Mesendoderm (in vitro differentiated cells): ENCODE measurements at regions not wholly inside any gene's neighbourhood (a gene's known extent, or its start where the extent isn't known, plus 50 kb on each side); places are given as distances from the start of the nearest gene placed in this dataset.

Experiments
- DNase-seq: peaks from one replicate; pipeline ENCODE4 v3.0.0; 2013
- H2AK5ac ChIP-seq: 2 replicates; pipeline ENCODE4 v1.6.1; 2013; ENCODE audit warnings: low read length, inconsistent platforms
- H2BK120ac ChIP-seq: 2 replicates; pipeline ENCODE4 v1.6.1; 2013; ENCODE audit warnings: low read depth, mild to moderate bottlenecking, low read length, moderate library complexity, mixed read lengths
- H2BK15ac ChIP-seq: replicated peaks from 2 replicates; pipeline ENCODE4 v1.6.1; 2013; ENCODE audit warnings: low read depth, mild to moderate bottlenecking, moderate library complexity
- H2BK5ac ChIP-seq: 2 replicates; pipeline ENCODE4 v1.6.1; 2013; ENCODE audit warnings: low read length, inconsistent platforms
- H3K18ac ChIP-seq: 2 replicates; pipeline ENCODE4 v1.6.1; 2013; ENCODE audit warnings: mild to moderate bottlenecking, low read length, mixed read lengths
- H3K23ac ChIP-seq: one replicate; pipeline ENCODE4 v1.6.1; 2013; ENCODE audit warnings: low read length
- H3K27ac ChIP-seq: 2 replicates; pipeline ENCODE4 v1.5.1; 2013; ENCODE audit warnings: low read depth, mild to moderate bottlenecking, inconsistent platforms, low read length, moderate library complexity
- H3K27me3 ChIP-seq: 2 replicates; pipeline ENCODE4 v1.6.1; 2013; ENCODE audit warnings: low read length, control low read depth, mild to moderate bottlenecking, inconsistent platforms; ENCODE audit not compliant: insufficient read depth, poor library complexity
- H3K36me3 ChIP-seq: 2 replicates; pipeline ENCODE4 v1.6.1; 2013; ENCODE audit warnings: low read length, inconsistent platforms; ENCODE audit not compliant: control insufficient read depth, insufficient read depth
- H3K4ac ChIP-seq: one replicate; pipeline ENCODE4 v1.6.1; 2013; ENCODE audit warnings: low read depth, mild to moderate bottlenecking, low read length, moderate library complexity
- H3K4me1 ChIP-seq: 2 replicates; pipeline ENCODE4 v1.6.1; 2013; ENCODE audit warnings: low read depth, low read length, inconsistent platforms; ENCODE audit not compliant: control insufficient read depth
- H3K4me2 ChIP-seq: 2 replicates; pipeline ENCODE4 v1.6.1; 2013; ENCODE audit warnings: low read length
- H3K4me3 ChIP-seq: 2 replicates; pipeline ENCODE4 v1.5.1; 2013; ENCODE audit warnings: mild to moderate bottlenecking, low read length
- H3K56ac ChIP-seq: one replicate; pipeline ENCODE4 v1.6.1; 2013; ENCODE audit warnings: low read length
- H3K79me1 ChIP-seq: 2 replicates; pipeline ENCODE4 v1.6.1; 2013; ENCODE audit warnings: low read length, inconsistent platforms
- H3K79me2 ChIP-seq: 2 replicates; pipeline ENCODE4 v1.6.1; 2013; ENCODE audit warnings: mild to moderate bottlenecking, low read length; ENCODE audit not compliant: control insufficient read depth, insufficient read depth
- H3K9ac ChIP-seq: 2 replicates; pipeline ENCODE4 v1.6.1; 2013; ENCODE audit warnings: low read length, inconsistent platforms
- H4K5ac ChIP-seq: one replicate; pipeline ENCODE4 v1.6.1; 2013; ENCODE audit warnings: low read length
- H4K8ac ChIP-seq: one replicate; pipeline ENCODE4 v1.6.1; 2013; ENCODE audit warnings: low read depth, mild to moderate bottlenecking, control low read depth, low read length, moderate library complexity
- WGBS: extraction: QIAGEN DNeasy Blood & Tissue Kit; methylation state at CpG from one replicate; pipeline ENCODE4 v1.1.7; 2013; ENCODE audit warnings: low lambda C conversion rate, missing lambda C conversion rate; ENCODE audit not compliant: insufficient coverage; ENCODE audit errors: extremely low coverage; 5-methylcytosine and 5-hydroxymethylcytosine counted together

- Histone ChIP-seq H3K27me3 (no peaks in the 10 kb centered on the region), H2BK5ac (no peak overlapping the region), H4K5ac (no peak overlapping the region), H3K4me1 (no peaks in the 10 kb centered on the region), H3K18ac (no peak overlapping the region), H3K27ac (no peak overlapping the region), H3K36me3 (no peaks in the 10 kb centered on the region), H3K4me3 (no peak overlapping the region), H3K4me2 (no peak overlapping the region), H3K4ac (no peak overlapping the region), H4K8ac (no peak overlapping the region), H3K79me1 (no peaks in the 10 kb centered on the region), H3K23ac (no peak overlapping the region), H2AK5ac (no peak overlapping the region), H2BK15ac (no peak overlapping the region), H3K56ac (no peak overlapping the region), H2BK120ac (no peak overlapping the region), H3K79me2 (no peaks in the 10 kb centered on the region), H3K9ac (no peak overlapping the region)
- no peak for DNase-seq
- WGBS, result no CpG with 5 or more reads among the region's 1 CpG
Observed at GRCh38 chr7:126303926-126304325, 948.8 kb downstream of the GRM8 start.

GRCh38 chr7:126302639-126303038, 950.1 kb downstream of the GRM8 start:
- Histone ChIP-seq H3K79me1 (no peaks in the 10 kb centered on the region), H3K4ac (no peak overlapping the region), H4K8ac (no peak overlapping the region), H3K27ac (no peak overlapping the region), H3K79me2 (no peaks in the 10 kb centered on the region), H2BK5ac (no peak overlapping the region), H2BK15ac (no peak overlapping the region), H3K23ac (no peak overlapping the region), H3K9ac (no peak overlapping the region), H3K56ac (no peak overlapping the region), H3K4me2 (no peak overlapping the region), H3K4me3 (no peak overlapping the region), H3K18ac (no peak overlapping the region), H2BK120ac (no peak overlapping the region), H3K4me1 (no peaks in the 10 kb centered on the region), H3K36me3 (no peaks in the 10 kb centered on the region), H2AK5ac (no peak overlapping the region), H3K27me3 (no peaks in the 10 kb centered on the region), H4K5ac (no peak overlapping the region)
- DNase-seq, result no peak
- WGBS, result no CpG with 5 or more reads among the region's 2 CpGs

- H3K79me1 ChIP-seq, result no peaks in the 10 kb centered on the region
- H3K4me3 ChIP-seq, result no peak overlapping the region
- no peak overlapping the region for H4K5ac ChIP-seq
- no peak overlapping the region for H4K8ac ChIP-seq
- H3K27me3 ChIP-seq, result no peaks in the 10 kb centered on the region
- no peaks in the 10 kb centered on the region for H3K36me3 ChIP-seq
- H2BK120ac ChIP-seq, result no peak overlapping the region
- H3K23ac ChIP-seq, result no peak overlapping the region
- no peak overlapping the region for H3K27ac ChIP-seq
- no CpG with 5 or more reads among the region's 2 CpGs for WGBS
- DNase-seq, result no peak
- no peaks in the 10 kb centered on the region for H3K79me2 ChIP-seq
- no peak overlapping the region for H2AK5ac ChIP-seq
- no peak overlapping the region for H3K9ac ChIP-seq
- H2BK5ac ChIP-seq, result no peak overlapping the region
- H2BK15ac ChIP-seq, result no peak overlapping the region
- no peak overlapping the region for H3K56ac ChIP-seq
- H3K4me1 ChIP-seq, result no peaks in the 10 kb centered on the region
- H3K4me2 ChIP-seq, result no peak overlapping the region
- H3K18ac ChIP-seq, result no peak overlapping the region
- H3K4ac ChIP-seq, result no peak overlapping the region
Observed at GRCh38 chr7:126286317-126286716, 966.4 kb downstream of the GRM8 start.

GRCh38 chr7:126236261-126236660, 1016.5 kb downstream of the GRM8 start:
- Histone ChIP-seq H2BK5ac (no peak overlapping the region), H3K4ac (no peak overlapping the region)
- WGBS, result no CpG with 5 or more reads among the region's 5 CpGs

GRCh38 chr7:126228356-126229061, 1024.2 kb downstream of the GRM8 start:
- peak; percentile 62 for DNase-seq
- Histone ChIP-seq H3K4ac (no peak overlapping the region), H3K23ac (no peak overlapping the region), H3K36me3 (no peaks in the 10 kb centered on the region), H3K27me3 (no peaks in the 10 kb centered on the region), H2BK120ac (no peak overlapping the region), H4K8ac (no peak overlapping the region), H3K79me1 (no peaks in the 10 kb centered on the region), H3K27ac (no peak overlapping the region), H3K4me2 (no peak overlapping the region), H3K18ac (no peak overlapping the region), H2BK15ac (no peak overlapping the region), H2BK5ac (no peak overlapping the region), H4K5ac (no peak overlapping the region), H3K9ac (no peak overlapping the region), H3K56ac (no peak overlapping the region), H3K4me1 (no peaks in the 10 kb centered on the region), H2AK5ac (no peak overlapping the region), H3K4me3 (no peak overlapping the region), H3K79me2 (no peaks in the 10 kb centered on the region)
- 100% methylated on average over 2 of the region's 4 CpGs for WGBS

More at GRCh38 chr7:126236261-126236660, 1016.5 kb downstream of the GRM8 start:
- H3K4me1 ChIP-seq, result no peaks in the 10 kb centered on the region
- H3K18ac ChIP-seq, result no peak overlapping the region
- no peak overlapping the region for H2BK120ac ChIP-seq
- H3K79me1 ChIP-seq, result no peaks in the 10 kb centered on the region
- no peak for DNase-seq
- no peak overlapping the region for H3K9ac ChIP-seq
- H3K4me2 ChIP-seq, result no peak overlapping the region
- no peaks in the 10 kb centered on the region for H3K36me3 ChIP-seq
- H3K27me3 ChIP-seq, result no peaks in the 10 kb centered on the region
- H3K79me2 ChIP-seq, result no peaks in the 10 kb centered on the region
- H3K4me3 ChIP-seq, result no peak overlapping the region
- H3K23ac ChIP-seq, result no peak overlapping the region
- H3K27ac ChIP-seq, result no peak overlapping the region
- no peak overlapping the region for H2AK5ac ChIP-seq
- H2BK15ac ChIP-seq, result no peak overlapping the region
- no peak overlapping the region for H4K5ac ChIP-seq
- H4K8ac ChIP-seq, result no peak overlapping the region
- H3K56ac ChIP-seq, result no peak overlapping the region

GRCh38 chr7:126227643-126228042, 1025.1 kb downstream of the GRM8 start:
- H2AK5ac ChIP-seq, result no peak overlapping the region
- no CpG with 5 or more reads among the region's 1 CpG for WGBS
- no peak overlapping the region for H2BK120ac ChIP-seq

More at GRCh38 chr7:126227643-126228042, 1025.1 kb downstream of the GRM8 start:
- DNase-seq, result no peak
- Histone ChIP-seq H3K4me3 (no peak overlapping the region), H3K23ac (no peak overlapping the region), H3K4me1 (no peaks in the 10 kb centered on the region), H3K79me2 (no peaks in the 10 kb centered on the region), H3K36me3 (no peaks in the 10 kb centered on the region), H4K5ac (no peak overlapping the region), H3K4ac (no peak overlapping the region), H3K27ac (no peak overlapping the region), H4K8ac (no peak overlapping the region), H3K4me2 (no peak overlapping the region), H3K27me3 (no peaks in the 10 kb centered on the region), H3K9ac (no peak overlapping the region), H3K18ac (no peak overlapping the region), H3K56ac (no peak overlapping the region), H3K79me1 (no peaks in the 10 kb centered on the region), H2BK5ac (no peak overlapping the region), H2BK15ac (no peak overlapping the region)
